Erythroblast (primary cell): ENCODE measurements at regions not wholly inside any gene's neighbourhood (a gene's known extent, or its start where the extent isn't known, plus 50 kb on each side); places are given as distances from the start of the nearest gene placed in this dataset.

Experiments used
- DNase-seq, 2 experiments: peaks; one replicate each; lab custom pipeline; 2025; lab: John Stamatoyannopoulos, UW
- GATA1 ChIP-seq: IDR thresholded peaks from 2 replicates; pipeline ENCODE4 v1.6.1; 2011; ENCODE audit warnings: low read depth, mild to moderate bottlenecking, control low read depth, low read length, moderate library complexity
- POLR2A ChIP-seq: IDR thresholded peaks from 2 replicates; pipeline ENCODE4 v1.6.1; 2011; ENCODE audit warnings: mild to moderate bottlenecking, low read length

GRCh38 chr2:12183032-12183645 is 436.7 kb downstream of the LPIN1 start:
- no peak for DNase-seq
- TF ChIP-seq GATA1 (no peak), POLR2A (no peak)

- DNase-seq = no peak
- TF ChIP-seq GATA1 (no peak), POLR2A (no peak)
Measured at GRCh38 chr2:12192762-12193161, 446.3 kb downstream of the LPIN1 start.

- TF ChIP-seq POLR2A (no peak), GATA1 (no peak)
- no peak for DNase-seq
Measured at GRCh38 chr2:12194968-12195367, 448.5 kb downstream of the LPIN1 start.

GRCh38 chr2:12196495-12196894 is 450.1 kb downstream of the LPIN1 start:
- TF ChIP-seq GATA1 = no peak
- no peak for TF ChIP-seq POLR2A

GRCh38 chr2:12197133-12197532 is 450.7 kb downstream of the LPIN1 start:
- DNase-seq = no peak
- no peak for TF ChIP-seq GATA1
- TF ChIP-seq POLR2A = no peak

More at GRCh38 chr2:12196495-12196894, 450.1 kb downstream of the LPIN1 start:
- no peak for DNase-seq

- no peak for DNase-seq
- no peak for TF ChIP-seq POLR2A
- TF ChIP-seq GATA1 = no peak
Measured at GRCh38 chr2:12199491-12200211, 453.2 kb downstream of the LPIN1 start.

GRCh38 chr2:12201369-12201768 is 454.9 kb downstream of the LPIN1 start:
- no peak for DNase-seq
- TF ChIP-seq GATA1 (no peak), POLR2A (no peak)

- DNase-seq = no peak
- TF ChIP-seq POLR2A = no peak
- TF ChIP-seq GATA1 = no peak
Measured at GRCh38 chr2:12202313-12203075, 456.1 kb downstream of the LPIN1 start.

- DNase-seq = no peak
Measured at GRCh38 chr2:12203528-12203927, 457.1 kb downstream of the LPIN1 start.

GRCh38 chr2:12205086-12205485 is 458.7 kb downstream of the LPIN1 start:
- no peak for DNase-seq

More at GRCh38 chr2:12203528-12203927, 457.1 kb downstream of the LPIN1 start:
- TF ChIP-seq GATA1 (no peak), POLR2A (no peak)

GRCh38 chr2:12207491-12207890 is 461.1 kb downstream of the LPIN1 start:
- DNase-seq = no peak
- TF ChIP-seq GATA1 = no peak
- TF ChIP-seq POLR2A = no peak

More at GRCh38 chr2:12205086-12205485, 458.7 kb downstream of the LPIN1 start:
- TF ChIP-seq GATA1 (no peak), POLR2A (no peak)

GRCh38 chr2:12210016-12210933 is 463.8 kb downstream of the LPIN1 start:
- DNase-seq = no peak
- TF ChIP-seq GATA1 = no peak
- no peak for TF ChIP-seq POLR2A
